Activated CD4-positive, alpha-beta T cell treated with anti-CD3 and anti-CD28 coated beads, Interleukin-2, amount 10 ng/mL, durations not matched to agents 24 days and 14 days (primary cell): ENCODE measurements at regions not wholly inside any gene's neighbourhood (a gene's known extent, or its start where the extent isn't known, plus 50 kb on each side); places are given as distances from the start of the nearest gene placed in this dataset.

Source experiments
- DNase-seq: peaks from one replicate; pipeline ENCODE4 v3.0.0; 2022
- H3K27ac Mint-ChIP-seq: one replicate; pipeline ENCODE4 v1.8.0; 2022; ENCODE audit warnings: mild to moderate bottlenecking, mixed read lengths
- H3K27me3 Mint-ChIP-seq: one replicate; pipeline ENCODE4 v1.8.0; 2022; ENCODE audit warnings: mixed read lengths
- H3K36me3 Mint-ChIP-seq: one replicate; pipeline ENCODE4 v1.8.0; 2022; ENCODE audit warnings: low read depth, mild to moderate bottlenecking, mixed read lengths
- H3K4me1 Mint-ChIP-seq: one replicate; pipeline ENCODE4 v1.8.0; 2021; ENCODE audit warnings: mixed read lengths
- H3K4me3 Mint-ChIP-seq: one replicate; pipeline ENCODE4 v1.8.0; 2022; ENCODE audit warnings: mild to moderate bottlenecking, moderate library complexity, mixed read lengths
- H3K9me3 Mint-ChIP-seq: one replicate; pipeline ENCODE4 v1.8.0; 2021; ENCODE audit warnings: mixed read lengths
- intact Hi-C: fragments of 100-400 bp; cut with micrococcal nuclease; formaldehyde crosslinking; loops from one replicate; pipeline ENCODE4 v1.15.1; 2023

GRCh38 chr20:6906871-6907270 lies 139.4 kb downstream of the BMP2 start:
- intact Hi-C loops, result no loop called here
- H3K36me3 Mint-ChIP-seq, result no peaks in the 10 kb centered on the region
- H3K4me1 Mint-ChIP-seq, result no peaks in the 10 kb centered on the region
- no peak overlapping the region for H3K4me3 Mint-ChIP-seq
- H3K27ac Mint-ChIP-seq, result no peak overlapping the region
- DNase-seq, result no peak
- H3K9me3 Mint-ChIP-seq, result no peaks in the 10 kb centered on the region
- no peaks in the 10 kb centered on the region for H3K27me3 Mint-ChIP-seq

GRCh38 chr20:6908673-6909072 lies 141.2 kb downstream of the BMP2 start:
- no peaks in the 10 kb centered on the region for H3K4me1 Mint-ChIP-seq
- intact Hi-C loops, result no loop called here
- H3K27ac Mint-ChIP-seq, result no peak overlapping the region
- H3K27me3 Mint-ChIP-seq, result no peaks in the 10 kb centered on the region
- no peaks in the 10 kb centered on the region for H3K9me3 Mint-ChIP-seq
- no peak overlapping the region for H3K4me3 Mint-ChIP-seq
- no peaks in the 10 kb centered on the region for H3K36me3 Mint-ChIP-seq
- DNase-seq, result no peak

- Mint-ChIP-seq H3K27me3 (no peaks in the 10 kb centered on the region), H3K4me1 (no peaks in the 10 kb centered on the region), H3K9me3 (no peaks in the 10 kb centered on the region), H3K36me3 (no peaks in the 10 kb centered on the region), H3K4me3 (no peak overlapping the region), H3K27ac (no peak overlapping the region)
- intact Hi-C loops, result no loop called here
- no peak for DNase-seq
These were observed 142.1 kb downstream of the BMP2 start for GRCh38 chr20:6909608-6910007.

- H3K4me3 Mint-ChIP-seq, result no peak overlapping the region
- no peaks in the 10 kb centered on the region for H3K4me1 Mint-ChIP-seq
- H3K36me3 Mint-ChIP-seq, result no peaks in the 10 kb centered on the region
- no peak for DNase-seq
- no peaks in the 10 kb centered on the region for H3K9me3 Mint-ChIP-seq
- intact Hi-C loops, result no loop called here
- H3K27me3 Mint-ChIP-seq, result no peaks in the 10 kb centered on the region
- no peak overlapping the region for H3K27ac Mint-ChIP-seq
These were observed 147.5 kb downstream of the BMP2 start for GRCh38 chr20:6914986-6915385.

- H3K4me3 Mint-ChIP-seq, result no peak overlapping the region
- H3K9me3 Mint-ChIP-seq, result no peaks in the 10 kb centered on the region
- no peak for DNase-seq
- intact Hi-C loops, result no loop called here
- no peaks in the 10 kb centered on the region for H3K4me1 Mint-ChIP-seq
- H3K27me3 Mint-ChIP-seq, result no peaks in the 10 kb centered on the region
- no peaks in the 10 kb centered on the region for H3K36me3 Mint-ChIP-seq
- no peak overlapping the region for H3K27ac Mint-ChIP-seq
These were observed 149.5 kb downstream of the BMP2 start for GRCh38 chr20:6916938-6917337.

- H3K4me1 Mint-ChIP-seq, result no peaks in the 10 kb centered on the region
- no peaks in the 10 kb centered on the region for H3K36me3 Mint-ChIP-seq
- no peak overlapping the region for H3K27ac Mint-ChIP-seq
- DNase-seq, result no peak
- intact Hi-C loops, result no loop called here
- H3K9me3 Mint-ChIP-seq, result no peaks in the 10 kb centered on the region
- no peaks in the 10 kb centered on the region for H3K27me3 Mint-ChIP-seq
- no peak overlapping the region for H3K4me3 Mint-ChIP-seq
These were observed 152.4 kb downstream of the BMP2 start for GRCh38 chr20:6919792-6920468.

GRCh38 chr20:6920991-6921613 lies 153.6 kb downstream of the BMP2 start:
- no peaks in the 10 kb centered on the region for H3K36me3 Mint-ChIP-seq
- H3K4me1 Mint-ChIP-seq, result no peaks in the 10 kb centered on the region
- no peak for DNase-seq
- no peak overlapping the region for H3K4me3 Mint-ChIP-seq
- intact Hi-C loops, result no loop called here
- no peak overlapping the region for H3K27ac Mint-ChIP-seq
- H3K27me3 Mint-ChIP-seq, result no peaks in the 10 kb centered on the region
- no peaks in the 10 kb centered on the region for H3K9me3 Mint-ChIP-seq

- no peaks in the 10 kb centered on the region for H3K4me1 Mint-ChIP-seq
- intact Hi-C loops, result no loop called here
- peaks cover 4% of the 10 kb centered on the region for H3K9me3 Mint-ChIP-seq
- H3K36me3 Mint-ChIP-seq, result no peaks in the 10 kb centered on the region
- H3K4me3 Mint-ChIP-seq, result no peak overlapping the region
- no peak overlapping the region for H3K27ac Mint-ChIP-seq
- H3K27me3 Mint-ChIP-seq, result no peaks in the 10 kb centered on the region
- DNase-seq, result no peak
These were observed 154.4 kb downstream of the BMP2 start for GRCh38 chr20:6921717-6922386.

- H3K27me3 Mint-ChIP-seq, result no peaks in the 10 kb centered on the region
- H3K4me1 Mint-ChIP-seq, result no peaks in the 10 kb centered on the region
- intact Hi-C loops, result no loop called here
- no peak overlapping the region for H3K4me3 Mint-ChIP-seq
- DNase-seq, result no peak
- no peaks in the 10 kb centered on the region for H3K36me3 Mint-ChIP-seq
- no peak overlapping the region for H3K27ac Mint-ChIP-seq
- H3K9me3 Mint-ChIP-seq, result peaks cover 7% of the 10 kb centered on the region
These were observed 157.2 kb downstream of the BMP2 start for GRCh38 chr20:6924681-6925080.

GRCh38 chr20:6925744-6926278 lies 158.3 kb downstream of the BMP2 start:
- no peak for DNase-seq
- Mint-ChIP-seq H3K27ac (no peak overlapping the region), H3K27me3 (no peaks in the 10 kb centered on the region), H3K4me3 (no peak overlapping the region), H3K9me3 (peaks cover 14% of the 10 kb centered on the region), H3K4me1 (no peaks in the 10 kb centered on the region), H3K36me3 (no peaks in the 10 kb centered on the region)
- intact Hi-C loops, result no loop called here

GRCh38 chr20:6940048-6940447 lies 172.6 kb downstream of the BMP2 start:
- no peak overlapping the region for H3K27ac Mint-ChIP-seq
- no peaks in the 10 kb centered on the region for H3K4me1 Mint-ChIP-seq
- no peak overlapping the region for H3K4me3 Mint-ChIP-seq
- H3K9me3 Mint-ChIP-seq, result no peaks in the 10 kb centered on the region
- intact Hi-C loops, result no loop called here
- no peaks in the 10 kb centered on the region for H3K27me3 Mint-ChIP-seq
- no peaks in the 10 kb centered on the region for H3K36me3 Mint-ChIP-seq
- no peak for DNase-seq

- no peaks in the 10 kb centered on the region for H3K27me3 Mint-ChIP-seq
- H3K4me3 Mint-ChIP-seq, result no peak overlapping the region
- DNase-seq, result no peak
- H3K4me1 Mint-ChIP-seq, result no peaks in the 10 kb centered on the region
- intact Hi-C loops, result no loop called here
- no peak overlapping the region for H3K27ac Mint-ChIP-seq
- H3K9me3 Mint-ChIP-seq, result no peaks in the 10 kb centered on the region
- no peaks in the 10 kb centered on the region for H3K36me3 Mint-ChIP-seq
These were observed 173.4 kb downstream of the BMP2 start for GRCh38 chr20:6940876-6941275.

- intact Hi-C loops, result no loop called here
- H3K4me3 Mint-ChIP-seq, result no peak overlapping the region
- no peaks in the 10 kb centered on the region for H3K27me3 Mint-ChIP-seq
- DNase-seq, result no peak
- H3K4me1 Mint-ChIP-seq, result no peaks in the 10 kb centered on the region
- H3K9me3 Mint-ChIP-seq, result no peaks in the 10 kb centered on the region
- no peak overlapping the region for H3K27ac Mint-ChIP-seq
- no peaks in the 10 kb centered on the region for H3K36me3 Mint-ChIP-seq
These were observed 174.1 kb downstream of the BMP2 start for GRCh38 chr20:6941571-6941970.

- intact Hi-C loops, result no loop called here
- Mint-ChIP-seq H3K36me3 (no peaks in the 10 kb centered on the region), H3K4me1 (no peaks in the 10 kb centered on the region), H3K9me3 (no peaks in the 10 kb centered on the region), H3K27me3 (no peaks in the 10 kb centered on the region), H3K27ac (no peak overlapping the region), H3K4me3 (no peak overlapping the region)
- no peak for DNase-seq
These were observed 174.8 kb downstream of the BMP2 start for GRCh38 chr20:6942266-6942665.
